ENCODE measurements at regions not wholly inside any gene's neighbourhood (a gene's known extent, or its start where the extent isn't known, plus 50 kb on each side); places are given as distances from the start of the nearest gene placed in this dataset.

DNA sequence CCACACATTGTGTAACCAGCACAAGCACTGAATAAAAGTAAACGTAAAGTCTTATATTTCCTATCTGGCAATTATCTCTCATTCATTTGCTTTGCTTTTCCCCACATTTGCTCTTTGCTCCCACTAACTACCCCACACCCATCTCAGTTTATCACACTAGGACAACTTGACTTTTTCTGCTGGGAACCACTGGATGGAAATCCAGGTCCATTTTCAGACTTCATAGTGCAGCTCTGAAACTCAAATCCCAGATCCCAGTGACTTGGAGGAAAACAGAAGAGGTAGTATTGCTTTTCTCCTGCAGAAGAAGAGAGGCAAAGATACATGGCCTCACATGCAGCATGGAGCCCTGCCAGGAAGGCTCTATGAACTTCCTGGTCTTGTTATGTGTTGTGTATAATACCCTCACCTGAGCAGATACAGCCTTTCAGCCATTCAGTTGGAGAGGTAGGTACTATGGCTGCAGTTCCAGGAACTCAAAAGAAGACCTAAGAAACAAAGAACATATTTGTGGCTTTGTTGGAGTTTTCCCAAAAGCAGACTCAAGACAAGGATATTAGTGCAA, 90.0 kb upstream of the NIPBL start:
- Histone ChIP-seq H3K27me3 (no peaks in the 10 kb centered on the region), H3K4me3 (no peak overlapping the region), H3K9me3 (no peaks in the 10 kb centered on the region), H3K27ac (no peak overlapping the region), H3K36me3 (no peaks in the 10 kb centered on the region), H3K4me1 (no peaks in the 10 kb centered on the region)
- TF ChIP-seq, protein P1, sequence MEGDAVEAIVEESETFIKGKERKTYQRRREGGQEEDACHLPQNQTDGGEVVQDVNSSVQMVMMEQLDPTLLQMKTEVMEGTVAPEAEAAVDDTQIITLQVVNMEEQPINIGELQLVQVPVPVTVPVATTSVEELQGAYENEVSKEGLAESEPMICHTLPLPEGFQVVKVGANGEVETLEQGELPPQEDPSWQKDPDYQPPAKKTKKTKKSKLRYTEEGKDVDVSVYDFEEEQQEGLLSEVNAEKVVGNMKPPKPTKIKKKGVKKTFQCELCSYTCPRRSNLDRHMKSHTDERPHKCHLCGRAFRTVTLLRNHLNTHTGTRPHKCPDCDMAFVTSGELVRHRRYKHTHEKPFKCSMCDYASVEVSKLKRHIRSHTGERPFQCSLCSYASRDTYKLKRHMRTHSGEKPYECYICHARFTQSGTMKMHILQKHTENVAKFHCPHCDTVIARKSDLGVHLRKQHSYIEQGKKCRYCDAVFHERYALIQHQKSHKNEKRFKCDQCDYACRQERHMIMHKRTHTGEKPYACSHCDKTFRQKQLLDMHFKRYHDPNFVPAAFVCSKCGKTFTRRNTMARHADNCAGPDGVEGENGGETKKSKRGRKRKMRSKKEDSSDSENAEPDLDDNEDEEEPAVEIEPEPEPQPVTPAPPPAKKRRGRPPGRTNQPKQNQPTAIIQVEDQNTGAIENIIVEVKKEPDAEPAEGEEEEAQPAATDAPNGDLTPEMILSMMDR (IDR thresholded peaks at IDR 0.05) = no peak
- TF ChIP-seq POLR2A (IDR thresholded peaks at IDR 0.05) = no peak
- intact Hi-C loops (cut with DNase I) = no loop called here
- WGBS, 2 donors = 90 to 96% methylated on average over 1 of the region's 1 CpG
- DNase-seq = no peak

DNA sequence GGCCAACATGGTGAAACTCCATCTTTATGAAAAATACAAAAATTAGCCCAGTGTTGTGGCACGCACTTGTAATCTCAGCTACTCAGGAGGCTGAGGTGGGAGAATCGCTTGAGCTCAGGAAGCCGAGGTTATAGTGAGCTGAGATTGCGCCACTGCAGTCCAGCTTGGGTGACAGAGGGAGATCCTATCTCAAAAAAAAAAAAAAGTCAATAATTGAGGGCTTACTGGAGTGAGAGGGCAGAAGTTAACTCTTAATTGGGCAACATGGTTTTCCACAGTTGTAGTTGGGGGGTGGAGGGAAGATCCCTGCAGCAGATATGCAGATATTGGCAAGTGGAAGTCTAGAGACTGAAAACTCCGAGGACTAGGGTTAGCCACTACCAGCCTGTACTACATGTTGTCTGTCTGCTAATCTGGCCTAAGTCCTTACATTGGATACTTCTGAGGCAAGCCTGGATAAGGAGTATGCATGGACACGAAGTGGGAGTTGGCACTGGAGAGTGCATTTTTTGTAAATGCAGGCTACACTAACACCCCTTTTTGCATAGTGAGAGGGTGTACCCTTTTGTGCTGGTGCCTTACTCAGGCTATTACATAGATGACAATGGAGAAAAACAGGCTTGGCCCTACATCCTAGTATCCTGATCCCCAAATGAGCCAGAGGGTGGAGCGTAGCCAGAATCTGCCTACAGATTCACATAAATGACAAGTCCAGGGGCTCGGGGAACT, 89.0 kb upstream of the NIPBL start:
- Histone ChIP-seq H3K9me3 (no peaks in the 10 kb centered on the region), H3K36me3 (no peaks in the 10 kb centered on the region), H3K27me3 (no peaks in the 10 kb centered on the region), H3K4me3 (no peak overlapping the region), H3K27ac (no peak overlapping the region), H3K4me1 (no peaks in the 10 kb centered on the region)
- WGBS, 2 donors = 75 to 79% methylated on average over 8 of the region's 8 CpGs
- intact Hi-C loops (cut with DNase I) = no loop called here
- DNase-seq = no peak
- TF ChIP-seq POLR2A (IDR thresholded peaks at IDR 0.05) = no peak
- TF ChIP-seq, protein P1 (IDR thresholded peaks at IDR 0.05) = no peak

DNA sequence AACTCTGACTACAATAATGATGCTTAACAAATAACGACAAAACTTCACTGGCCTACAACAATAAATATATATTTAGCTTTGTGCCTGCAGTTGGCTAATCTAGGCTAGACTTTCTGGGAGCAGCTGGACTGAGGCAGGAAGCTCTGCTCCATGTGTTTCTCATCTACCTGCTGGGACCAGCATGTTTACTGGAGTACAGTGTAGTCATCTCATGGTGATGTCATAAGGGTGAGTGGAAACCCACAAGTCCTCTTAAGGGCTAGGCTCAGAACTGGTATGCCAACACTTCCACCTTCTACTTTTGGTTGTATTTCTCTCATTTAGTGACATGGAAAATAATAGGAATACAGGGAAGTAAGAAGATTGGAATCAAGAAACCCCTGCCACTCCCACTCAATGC, 85.7 kb upstream of the NIPBL start:
- no peak overlapping the region for H3K27ac ChIP-seq
- intact Hi-C loops (cut with DNase I) = no loop called here
- H3K9me3 ChIP-seq = no peaks in the 10 kb centered on the region
- no peaks in the 10 kb centered on the region for H3K27me3 ChIP-seq
- DNase-seq = no peak
- H3K4me3 ChIP-seq = no peak overlapping the region
- no peaks in the 10 kb centered on the region for H3K4me1 ChIP-seq
- no peaks in the 10 kb centered on the region for H3K36me3 ChIP-seq
- WGBS, 2 donors = 60 to 64% methylated on average over 1 of the region's 1 CpG
- TF ChIP-seq, protein P1 (IDR thresholded peaks at IDR 0.05) = no peak
- TF ChIP-seq POLR2A (IDR thresholded peaks at IDR 0.05) = no peak

GRCh38 chr5:36792560-36793180, 83.9 kb upstream of the NIPBL start:
- 62 to 75% methylated on average over 4 of the region's 4 CpGs for WGBS, 2 donors

GRCh38 chr5:36795366-36795765, 81.2 kb upstream of the NIPBL start:
- H3K36me3 ChIP-seq = no peaks in the 10 kb centered on the region
- no peaks in the 10 kb centered on the region for H3K27me3 ChIP-seq
- no peaks in the 10 kb centered on the region for H3K4me1 ChIP-seq
- WGBS, 2 donors = 83 to 91% methylated on average over 3 to 4 of the region's 4 CpGs
- DNase-seq = no peak
- intact Hi-C loops (cut with DNase I) = no loop called here
- no peak overlapping the region for H3K27ac ChIP-seq
- H3K4me3 ChIP-seq = no peak overlapping the region
- TF ChIP-seq, protein P1 (IDR thresholded peaks at IDR 0.05) = no peak
- no peak for TF ChIP-seq POLR2A (IDR thresholded peaks at IDR 0.05)
- no peaks in the 10 kb centered on the region for H3K9me3 ChIP-seq

More at GRCh38 chr5:36792560-36793180, 83.9 kb upstream of the NIPBL start:
- Histone ChIP-seq H3K27ac (no peak overlapping the region), H3K9me3 (no peaks in the 10 kb centered on the region), H3K4me1 (no peaks in the 10 kb centered on the region), H3K36me3 (no peaks in the 10 kb centered on the region), H3K27me3 (no peaks in the 10 kb centered on the region), H3K4me3 (no peak overlapping the region)
- TF ChIP-seq POLR2A (IDR thresholded peaks at IDR 0.05) = no peak
- TF ChIP-seq, protein P1 (IDR thresholded peaks at IDR 0.05) = no peak
- DNase-seq = no peak
- intact Hi-C loops (cut with DNase I) = no loop called here

All from esophagus squamous epithelium (tissue), 5 donors.